Gastroesophageal sphincter (tissue), 4 donors: ENCODE measurements at regions not wholly inside any gene's neighbourhood (a gene's known extent, or its start where the extent isn't known, plus 50 kb on each side); places are given as distances from the start of the nearest gene placed in this dataset.

Experiments
- ATAC-seq: fragments of 150-250 bp; one replicate; pipeline ENCODE4 v1.9.1; 2016; ENCODE audit warnings: mild to moderate bottlenecking, moderate library complexity
- H3K27ac ChIP-seq, 4 donors: fragments of 200-600 bp; sonication (generic) in 3 of 4; 1 replicate in 3 of 4; 2 replicates in 1 of 4; pipeline ENCODE4 v1.5.1; 2016 to 2019
- H3K27me3 ChIP-seq: fragments of 200-600 bp; sonication (generic); one replicate; pipeline ENCODE4 v1.5.1; 2019
- H3K36me3 ChIP-seq, 2 donors: fragments of 200-600 bp; sonication (generic); one replicate each; pipeline ENCODE4 v1.5.1; 2019; ENCODE audit warnings: control low read depth in 1 of 2
- H3K4me1 ChIP-seq, 3 donors: fragments of 200-600 bp; sonication (generic); 1 replicate in 2 of 3; 2 replicates in 1 of 3; pipeline ENCODE4 v1.5.1; 2016 to 2019; ENCODE audit warnings: control low read depth in 2 of 3
- H3K4me3 ChIP-seq, 2 donors: fragments of 200-600 bp; sonication (generic); one replicate each; pipeline ENCODE4 v1.5.1; 2019; ENCODE audit warnings: mild to moderate bottlenecking in 1 of 2, moderate library complexity in 1 of 2
- H3K9me3 ChIP-seq, 3 donors: fragments of 200-600 bp; sonication (generic); one replicate each; pipeline ENCODE4 v1.5.1; 2017 to 2019; ENCODE audit warnings: control low read depth in 2 of 3
- EP300 ChIP-seq: sonication (generic); formaldehyde crosslinking; IDR thresholded peaks from one replicate; pipeline ENCODE4 v1.6.1; 2017; ENCODE audit warnings: antibody characterized with exemption, mild to moderate bottlenecking
- POLR2A ChIP-seq, 2 donors: fragments of 450-650 bp; IDR thresholded peaks; one replicate each; pipeline ENCODE4 v1.6.1; 2017; ENCODE audit warnings: antibody characterized with exemption in 2 of 2, mild to moderate bottlenecking in 2 of 2, moderate library complexity in 1 of 2
- POLR2AphosphoS5 ChIP-seq: sonication (generic); formaldehyde crosslinking; IDR thresholded peaks from one replicate; pipeline ENCODE4 v1.6.1; 2017; ENCODE audit warnings: antibody characterized with exemption
- WGBS, 2 donors: methylation state at CpG; one replicate each; pipeline ENCODE4 v1.1.5; 2018; ENCODE audit warnings: low coverage in 1 of 2; 5-methylcytosine and 5-hydroxymethylcytosine counted together
- TF ChIP-seq, protein P1 (sequence below), 4 experiments: fragments of 200-600 bp in 2 of 4; fragments of 450-650 bp in 2 of 4; sonication (generic) in 1 of 4; IDR thresholded peaks; one replicate each; pipeline ENCODE4 v1.5.1; 2017 to 2019; ENCODE audit warnings: antibody characterized with exemption in 4 of 4, mild to moderate bottlenecking in 2 of 4, moderate library complexity in 2 of 4

GRCh38 chr11:109609454-109610185 is 187.6 kb downstream of the C11orf87 start:
- Histone ChIP-seq H3K4me3 (no peak overlapping the region), H3K36me3 (no peaks in the 10 kb centered on the region), H3K27me3 (no peaks in the 10 kb centered on the region), H3K4me1 (no peaks in the 10 kb centered on the region), H3K27ac (no peak overlapping the region), H3K9me3 (no peaks in the 10 kb centered on the region)
- WGBS, 2 donors, result 67 to 75% methylated on average over 1 of the region's 1 CpG
- TF ChIP-seq POLR2A (IDR thresholded peaks at IDR 0.05) (no peak), EP300 (no peak), POLR2AphosphoS5 (no peak)
- TF ChIP-seq, protein P1, sequence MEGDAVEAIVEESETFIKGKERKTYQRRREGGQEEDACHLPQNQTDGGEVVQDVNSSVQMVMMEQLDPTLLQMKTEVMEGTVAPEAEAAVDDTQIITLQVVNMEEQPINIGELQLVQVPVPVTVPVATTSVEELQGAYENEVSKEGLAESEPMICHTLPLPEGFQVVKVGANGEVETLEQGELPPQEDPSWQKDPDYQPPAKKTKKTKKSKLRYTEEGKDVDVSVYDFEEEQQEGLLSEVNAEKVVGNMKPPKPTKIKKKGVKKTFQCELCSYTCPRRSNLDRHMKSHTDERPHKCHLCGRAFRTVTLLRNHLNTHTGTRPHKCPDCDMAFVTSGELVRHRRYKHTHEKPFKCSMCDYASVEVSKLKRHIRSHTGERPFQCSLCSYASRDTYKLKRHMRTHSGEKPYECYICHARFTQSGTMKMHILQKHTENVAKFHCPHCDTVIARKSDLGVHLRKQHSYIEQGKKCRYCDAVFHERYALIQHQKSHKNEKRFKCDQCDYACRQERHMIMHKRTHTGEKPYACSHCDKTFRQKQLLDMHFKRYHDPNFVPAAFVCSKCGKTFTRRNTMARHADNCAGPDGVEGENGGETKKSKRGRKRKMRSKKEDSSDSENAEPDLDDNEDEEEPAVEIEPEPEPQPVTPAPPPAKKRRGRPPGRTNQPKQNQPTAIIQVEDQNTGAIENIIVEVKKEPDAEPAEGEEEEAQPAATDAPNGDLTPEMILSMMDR (IDR thresholded peaks at IDR 0.05), result no peak
- no peak for ATAC-seq

DNA sequence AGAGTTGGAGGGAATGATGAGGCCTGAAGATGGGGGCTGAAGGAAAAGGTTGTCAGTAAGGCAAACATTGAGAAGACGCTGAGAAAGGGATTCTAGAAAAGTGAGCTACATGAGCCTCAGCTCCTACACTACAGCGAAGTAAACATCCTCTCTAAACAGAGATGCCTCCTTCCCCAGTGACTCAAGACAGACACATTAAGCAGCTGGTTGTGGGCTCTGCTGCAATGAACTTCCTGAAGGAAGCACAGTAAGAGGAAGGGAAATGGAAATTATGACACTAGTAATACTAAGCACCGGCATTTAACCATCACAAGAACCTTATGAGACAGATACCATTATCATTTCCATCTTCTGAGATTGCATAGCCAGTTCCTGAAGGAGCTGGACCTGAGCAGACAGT is 190.5 kb downstream of the C11orf87 start:
- Histone ChIP-seq H3K4me1 (no peaks in the 10 kb centered on the region), H3K27ac (no peak overlapping the region), H3K4me3 (no peak overlapping the region), H3K27me3 (no peaks in the 10 kb centered on the region), H3K36me3 (no peaks in the 10 kb centered on the region), H3K9me3 (no peaks in the 10 kb centered on the region)
- TF ChIP-seq, protein P1 (IDR thresholded peaks at IDR 0.05), result no peak
- TF ChIP-seq POLR2AphosphoS5, result no peak
- no peak for TF ChIP-seq POLR2A (IDR thresholded peaks at IDR 0.05)
- TF ChIP-seq EP300, result no peak
- ATAC-seq, result peak; percentile 51
- 60 to 100% methylated on average over 2 to 3 of the region's 3 CpGs for WGBS, 2 donors

- WGBS, 2 donors, result 85 to 95% methylated on average over 3 to 4 of the region's 4 CpGs
- no peak for ATAC-seq
- H3K4me1 ChIP-seq, result no peaks in the 10 kb centered on the region
- no peaks in the 10 kb centered on the region for H3K36me3 ChIP-seq
- H3K27me3 ChIP-seq, result no peaks in the 10 kb centered on the region
- no peak for TF ChIP-seq POLR2AphosphoS5
- TF ChIP-seq, protein P1 (IDR thresholded peaks at IDR 0.05), result no peak
- no peak for TF ChIP-seq POLR2A (IDR thresholded peaks at IDR 0.05)
- no peak for TF ChIP-seq EP300
- no peak overlapping the region for H3K27ac ChIP-seq
- H3K4me3 ChIP-seq, result no peak overlapping the region
- H3K9me3 ChIP-seq, result no peaks in the 10 kb centered on the region
Measured at GRCh38 chr11:109619498-109619897, 197.5 kb downstream of the C11orf87 start.

DNA sequence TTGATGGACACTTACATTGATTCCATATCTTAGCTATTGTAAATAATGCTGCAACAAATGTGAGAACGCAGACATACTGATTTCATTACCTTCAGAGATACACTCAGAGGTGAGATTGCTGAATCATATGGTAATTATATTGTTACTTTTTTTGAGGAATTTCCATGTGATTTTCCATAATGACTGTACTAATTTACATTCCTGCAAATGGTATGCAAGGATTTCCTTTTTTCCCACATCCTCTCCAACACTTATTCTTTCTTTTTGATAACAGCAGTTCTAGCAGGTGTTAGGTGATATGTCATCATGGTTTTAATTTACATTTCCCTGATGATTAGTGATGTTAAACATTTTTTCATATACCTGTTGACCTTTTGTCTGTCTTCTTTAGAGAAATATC is 207.7 kb downstream of the C11orf87 start:
- H3K27ac ChIP-seq, result no peak overlapping the region
- no peak for TF ChIP-seq POLR2AphosphoS5
- TF ChIP-seq POLR2A (IDR thresholded peaks at IDR 0.05), result no peak
- TF ChIP-seq EP300, result no peak
- TF ChIP-seq, protein P1 (IDR thresholded peaks at IDR 0.05), result no peak
- 83 to 94% methylated on average over 1 of the region's 1 CpG for WGBS, 2 donors
- no peaks in the 10 kb centered on the region for H3K4me1 ChIP-seq
- peaks cover 0 to 8% (median 0%) of the 10 kb centered on the region in 3 donors for H3K9me3 ChIP-seq
- ATAC-seq, result no peak
- no peaks in the 10 kb centered on the region for H3K27me3 ChIP-seq
- no peaks in the 10 kb centered on the region for H3K36me3 ChIP-seq
- H3K4me3 ChIP-seq, result no peak overlapping the region

GRCh38 chr11:109641549-109641948 is 219.6 kb downstream of the C11orf87 start:
- no peak for ATAC-seq
- Histone ChIP-seq H3K9me3 (no peaks in the 10 kb centered on the region), H3K4me3 (no peak overlapping the region), H3K27ac (no peak overlapping the region), H3K4me1 (peaks cover 0 to 5% (median 0%) of the 10 kb centered on the region in 3 donors), H3K36me3 (no peaks in the 10 kb centered on the region), H3K27me3 (no peaks in the 10 kb centered on the region)
- TF ChIP-seq, protein P1 (IDR thresholded peaks at IDR 0.05), result no peak
- TF ChIP-seq POLR2A (IDR thresholded peaks at IDR 0.05) (no peak), POLR2AphosphoS5 (no peak), EP300 (no peak)
- 11 to 26% methylated on average over 8 to 9 of the region's 9 CpGs for WGBS, 2 donors
